IMR-90 (cell line): ENCODE measurements at regions not wholly inside any gene's neighbourhood (a gene's known extent, or its start where the extent isn't known, plus 50 kb on each side); places are given as distances from the start of the nearest gene placed in this dataset.

Source experiments
- ATAC-seq: fragments of 200-7000 bp; cut with Tn5 transposase; 2 replicates; pipeline ENCODE4 v1.9.1; 2020; ENCODE audit warnings: low read depth, mild to moderate bottlenecking, moderate library complexity
- BruUV-seq: library from RNA; stranded (reverse); fragments of 400-500 nt; replicated peaks from 2 replicates; lab custom pipeline; 2021; lab: Mats Ljungman, UMichigan
- CTCF ChIA-PET: fragments of 300-600 bp; formaldehyde crosslinking; extraction: SDS; loops from one replicate; lab custom pipeline; 2021; ENCODE audit warnings: antibody characterized with exemption; lab: Yijun Ruan, JAX
- POLR2A ChIA-PET: fragments of 300-600 bp; sonication (Branson Sonifier 250); formaldehyde crosslinking; loops from one replicate; lab custom pipeline; 2022; ENCODE audit warnings: antibody characterized with exemption; ENCODE audit not compliant: unreplicated experiment; lab: Charles Lee
- DNase-seq: peaks from one replicate; pipeline ENCODE4 v3.0.0; 2013
- H2AFZ ChIP-seq: replicated peaks from 2 replicates; pipeline ENCODE3; 2013; ENCODE audit warnings: low read length, mild to moderate bottlenecking; ENCODE audit not compliant: poor library complexity
- H2AK5ac ChIP-seq: 2 replicates; pipeline ENCODE4 v1.6.1; 2013; ENCODE audit warnings: low read depth, low read length, inconsistent platforms
- H2AK9ac ChIP-seq: replicated peaks from 2 replicates; pipeline ENCODE3; 2013; ENCODE audit warnings: mild to moderate bottlenecking, low read depth, low read length, moderate library complexity; ENCODE audit not compliant: poor library complexity
- H2BK120ac ChIP-seq: 2 replicates; pipeline ENCODE4 v1.6.1; 2013; ENCODE audit warnings: low read depth, low read length, inconsistent platforms
- H2BK15ac ChIP-seq: 3 replicates; pipeline ENCODE4 v1.6.1; 2013; ENCODE audit warnings: low read depth, low read length, inconsistent platforms
- H2BK20ac ChIP-seq: 2 replicates; pipeline ENCODE4 v1.6.1; 2013; ENCODE audit warnings: low read depth, mild to moderate bottlenecking, inconsistent platforms, low read length, moderate library complexity
- H2BK5ac ChIP-seq: 2 replicates; pipeline ENCODE4 v1.6.1; 2013; ENCODE audit warnings: mild to moderate bottlenecking, low read depth, low read length, inconsistent platforms; ENCODE audit not compliant: poor library complexity, severe bottlenecking
- H3K14ac ChIP-seq: replicated peaks from 2 replicates; pipeline ENCODE4 v1.6.1; 2013; ENCODE audit warnings: low read depth, low read length, inconsistent platforms
- H3K18ac ChIP-seq: 2 replicates; pipeline ENCODE4 v1.6.1; 2013; ENCODE audit warnings: low read depth, low read length, control low read depth
- H3K23ac ChIP-seq: 2 replicates; pipeline ENCODE4 v1.6.1; 2013; ENCODE audit warnings: low read depth, low read length, inconsistent platforms
- H3K27ac ChIP-seq: 2 replicates; pipeline ENCODE4 v1.5.1; 2013; ENCODE audit warnings: mild to moderate bottlenecking, control low read depth, low read length; ENCODE audit not compliant: insufficient read depth
- H3K27me3 ChIP-seq: 2 replicates; pipeline ENCODE4 v1.6.1; 2013; ENCODE audit warnings: low read length; ENCODE audit not compliant: control insufficient read depth, insufficient read depth
- H3K36me3 ChIP-seq: 2 replicates; pipeline ENCODE4 v1.6.1; 2013; ENCODE audit warnings: low read length, mixed read lengths; ENCODE audit not compliant: control insufficient read depth, insufficient read depth
- H3K4ac ChIP-seq: 2 replicates; pipeline ENCODE4 v1.6.1; 2013; ENCODE audit warnings: low read depth, low read length, inconsistent platforms
- H3K4me1 ChIP-seq: 2 replicates; pipeline ENCODE4 v1.6.1; 2013; ENCODE audit warnings: low read length, mixed read lengths; ENCODE audit not compliant: control insufficient read depth, insufficient read depth
- H3K4me2 ChIP-seq: 2 replicates; pipeline ENCODE4 v1.6.1; 2013; ENCODE audit warnings: low read depth, mild to moderate bottlenecking, control low read depth, low read length, moderate library complexity
- H3K4me3 ChIP-seq: 2 replicates; pipeline ENCODE4 v1.5.1; 2013; ENCODE audit warnings: low read depth, mild to moderate bottlenecking, control low read depth, low read length, moderate library complexity; ENCODE audit not compliant: insufficient read depth
- H3K56ac ChIP-seq: 2 replicates; pipeline ENCODE4 v1.6.1; 2013; ENCODE audit warnings: low read length, inconsistent platforms; ENCODE audit not compliant: insufficient read depth; ENCODE audit errors: extremely low read depth
- H3K79me1 ChIP-seq, 2 experiments: 2 replicates each; pipeline ENCODE4 v1.6.1; 2013; ENCODE audit warnings: low read length in 2 of 2, inconsistent platforms in 1 of 2, low read depth in 1 of 2
- H3K9ac ChIP-seq: 2 replicates; pipeline ENCODE4 v1.6.1; 2013; ENCODE audit warnings: low read depth, low read length, control low read depth
- H3K9me1 ChIP-seq: 2 replicates; pipeline ENCODE4 v1.6.1; 2013; ENCODE audit warnings: low read length, inconsistent platforms; ENCODE audit not compliant: insufficient read depth
- H3K9me3 ChIP-seq: 2 replicates; pipeline ENCODE4 v1.6.1; 2013; ENCODE audit warnings: low read length; ENCODE audit not compliant: control insufficient read depth, insufficient read depth
- H4K20me1 ChIP-seq: 2 replicates; pipeline ENCODE4 v1.6.1; 2013; ENCODE audit warnings: low read length, inconsistent platforms; ENCODE audit not compliant: insufficient read depth
- H4K5ac ChIP-seq: 2 replicates; pipeline ENCODE4 v1.6.1; 2013; ENCODE audit warnings: mild to moderate bottlenecking, low read depth, low read length, control low read depth
- H4K8ac ChIP-seq, 2 experiments: 2 replicates each; pipeline ENCODE4 v1.6.1; 2013; ENCODE audit warnings: low read depth in 2 of 2, low read length in 2 of 2, control low read depth in 1 of 2, inconsistent platforms in 1 of 2
- H4K91ac ChIP-seq: 2 replicates; pipeline ENCODE4 v1.6.1; 2013; ENCODE audit warnings: low read depth, low read length, inconsistent platforms; ENCODE audit not compliant: insufficient read depth
- CHD1 ChIP-seq: IDR thresholded peaks from 2 replicates; pipeline ENCODE4 v1.6.1; 2012; ENCODE audit warnings: low read depth, low read length, improper control_type of control experiment
- MXI1 ChIP-seq: IDR thresholded peaks from 2 replicates; pipeline ENCODE4 v1.6.1; 2012; ENCODE audit warnings: low read depth, mild to moderate bottlenecking, low read length, moderate library complexity, borderline replicate concordance
- NFE2L2 ChIP-seq: fragments of 150-350 bp; IDR thresholded peaks from 2 replicates; pipeline ENCODE4 v1.6.1; 2016; ENCODE audit warnings: low read depth, mild to moderate bottlenecking, low read length
- WGBS, 2 experiments: methylation state at CpG; one replicate each; pipeline versions ENCODE4 v1.1.5 to v1.1.7; 2013; ENCODE audit warnings: missing lambda C conversion rate in 2 of 2; ENCODE audit not compliant: insufficient read length in 1 of 2; ENCODE audit errors: extremely low coverage in 2 of 2; 5-methylcytosine and 5-hydroxymethylcytosine counted together
- dilution Hi-C: fragments of 300-500 bp; cut with HindIII; formaldehyde crosslinking; loops from one replicate; pipeline ENCODE4 v1.14.3; 2018; ENCODE audit warnings: low sequenced_read_pairs; ENCODE audit not compliant: unreplicated experiment
- in situ Hi-C: fragments of 300-500 bp; cut with MboI; formaldehyde crosslinking; loops from 3 replicates; pipeline ENCODE4 v1.14.3; 2019; ENCODE audit warnings: low sequenced_read_pairs, inconsistent platforms, mixed read lengths
- intact Hi-C: fragments of 100-400 bp; cut with micrococcal nuclease; formaldehyde crosslinking; loops from 2 replicates; pipeline ENCODE4 v1.10.0; 2022
- TF ChIP-seq, protein P1 (sequence below): conservative IDR thresholded peaks from 2 replicates; pipeline ENCODE4 v1.5.1; 2012; ENCODE audit warnings: mild to moderate bottlenecking, low read depth, low read length, improper control_type of control experiment

DNA sequence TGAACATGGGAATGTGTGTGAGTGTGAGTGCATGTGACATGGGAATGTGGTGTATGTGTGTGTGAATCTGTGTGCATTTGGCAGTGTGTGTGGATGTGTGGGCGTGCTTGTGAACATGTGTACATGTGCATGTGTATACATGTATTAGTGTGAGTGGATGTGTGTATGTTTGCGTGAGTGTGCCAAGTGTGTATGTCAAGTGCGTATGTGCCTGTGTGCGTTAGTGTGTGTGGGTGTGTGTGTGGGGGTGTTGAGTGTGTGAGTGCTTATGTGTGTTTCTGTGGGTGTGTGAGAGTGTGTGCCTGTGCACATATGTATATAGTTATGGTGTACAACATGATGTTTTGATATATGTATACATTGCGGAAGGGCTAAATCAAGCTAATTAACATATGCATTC, 244.3 kb downstream of the GADD45G start:
- Histone ChIP-seq H2AFZ (no peak overlapping the region), H3K79me1 (no peaks in the 10 kb centered on the region), H2BK120ac (no peak overlapping the region), H4K5ac (no peak overlapping the region), H3K27ac (no peak overlapping the region), H2AK5ac (no peak overlapping the region), H2BK15ac (no peak overlapping the region), H3K9me3 (no peaks in the 10 kb centered on the region), H4K20me1 (no peaks in the 10 kb centered on the region), H3K4me1 (no peaks in the 10 kb centered on the region), H3K9me1 (peaks cover 3% of the 10 kb centered on the region; the same call in 1 of the 2 replicates), H3K9ac (no peak overlapping the region), H3K14ac (no peak overlapping the region), H2BK20ac (no peak overlapping the region), H2AK9ac (no peak overlapping the region), H3K4ac (no peak overlapping the region), H3K36me3 (no peaks in the 10 kb centered on the region), H4K91ac (no peak overlapping the region), H3K56ac (no peak overlapping the region), H3K18ac (no peak overlapping the region), H3K23ac (no peak overlapping the region), H3K4me3 (no peak overlapping the region), H2BK5ac (no peak overlapping the region), H3K4me2 (no peak overlapping the region), H3K27me3 (no peaks in the 10 kb centered on the region), H4K8ac (no peak overlapping the region)
- WGBS, 2 experiments: 72% methylated on average over 2 of the region's 5 CpGs; no CpG with 5 or more reads in 1 of the 2 experiments
- ChIA-PET CTCF (no interaction called here), POLR2A (no interaction called here)
- no TSS peak for BruUV-seq
- intact Hi-C loops: no loop called here
- dilution Hi-C loops: no loop called here
- no peak for ATAC-seq
- DNase-seq: no peak
- in situ Hi-C loops: no loop called here
- no peak for TF ChIP-seq CHD1
- TF ChIP-seq MXI1: no peak
- TF ChIP-seq, protein P1, sequence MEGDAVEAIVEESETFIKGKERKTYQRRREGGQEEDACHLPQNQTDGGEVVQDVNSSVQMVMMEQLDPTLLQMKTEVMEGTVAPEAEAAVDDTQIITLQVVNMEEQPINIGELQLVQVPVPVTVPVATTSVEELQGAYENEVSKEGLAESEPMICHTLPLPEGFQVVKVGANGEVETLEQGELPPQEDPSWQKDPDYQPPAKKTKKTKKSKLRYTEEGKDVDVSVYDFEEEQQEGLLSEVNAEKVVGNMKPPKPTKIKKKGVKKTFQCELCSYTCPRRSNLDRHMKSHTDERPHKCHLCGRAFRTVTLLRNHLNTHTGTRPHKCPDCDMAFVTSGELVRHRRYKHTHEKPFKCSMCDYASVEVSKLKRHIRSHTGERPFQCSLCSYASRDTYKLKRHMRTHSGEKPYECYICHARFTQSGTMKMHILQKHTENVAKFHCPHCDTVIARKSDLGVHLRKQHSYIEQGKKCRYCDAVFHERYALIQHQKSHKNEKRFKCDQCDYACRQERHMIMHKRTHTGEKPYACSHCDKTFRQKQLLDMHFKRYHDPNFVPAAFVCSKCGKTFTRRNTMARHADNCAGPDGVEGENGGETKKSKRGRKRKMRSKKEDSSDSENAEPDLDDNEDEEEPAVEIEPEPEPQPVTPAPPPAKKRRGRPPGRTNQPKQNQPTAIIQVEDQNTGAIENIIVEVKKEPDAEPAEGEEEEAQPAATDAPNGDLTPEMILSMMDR: no peak
- TF ChIP-seq NFE2L2: no peak
